GM18867 (cell line): ENCODE measurements at regions not wholly inside any gene's neighbourhood (a gene's known extent, or its start where the extent isn't known, plus 50 kb on each side); places are given as distances from the start of the nearest gene placed in this dataset.
"Not testable (repeated sequence)": the region's sequence is repeated elsewhere in the genome, so short reads cannot be mapped to it uniquely, and the experiment has no call there.

ENCODE experiments used
- ATAC-seq: cut with Tn5 transposase; IDR thresholded peaks from one replicate; pipeline ENCODE4 v1.9.1; 2021; ENCODE audit warnings: mild to moderate bottlenecking, moderate library complexity; ENCODE audit not compliant: unreplicated experiment

- no peak for ATAC-seq
Observed at GRCh38 chr20:50453533-50454244, 56.5 kb upstream of the PTPN1 start.

GRCh38 chr20:50455245-50455644 lies 54.9 kb upstream of the PTPN1 start:
- ATAC-seq: not testable (repeated sequence)

GRCh38 chr20:50455656-50456451 lies 54.3 kb upstream of the PTPN1 start:
- no peak for ATAC-seq

- ATAC-seq: no peak
Observed at GRCh38 chr20:50456452-50457324, 53.5 kb upstream of the PTPN1 start.

- no peak for ATAC-seq
Observed at GRCh38 chr20:50459124-50459918, 50.9 kb upstream of the PTPN1 start.

- no peak for ATAC-seq
Observed at GRCh38 chr20:50460115-50460607, 50.0 kb upstream of the PTPN1 start.
